ENCODE measurements at regions not wholly inside any gene's neighbourhood (a gene's known extent, or its start where the extent isn't known, plus 50 kb on each side); places are given as distances from the start of the nearest gene placed in this dataset.
"Not testable (repeated sequence)": the region's sequence is repeated elsewhere in the genome, so short reads cannot be mapped to it uniquely, and the experiment has no call there.

- no peak for DNase-seq (ENCODE audit: low read depth)
Observed at GRCh38 chr10:17538941-17539340, 78.2 kb downstream of the HACD1 start.

- no peak for DNase-seq (ENCODE audit: low read depth)
Observed at GRCh38 chr10:17537281-17537680, 79.9 kb downstream of the HACD1 start.

- DNase-seq (ENCODE audit: low read depth), result no peak
Observed at GRCh38 chr10:17536221-17536620, 81.0 kb downstream of the HACD1 start.

- DNase-seq (ENCODE audit: low read depth), result no peak
Observed at GRCh38 chr10:17533731-17534130, 79.3 kb upstream of the ST8SIA6 start.

- no peak for DNase-seq (ENCODE audit: low read depth)
Observed at GRCh38 chr10:17528306-17528862, 74.0 kb upstream of the ST8SIA6 start.

- DNase-seq (ENCODE audit: low read depth), result peak; percentile 84
Observed at GRCh38 chr10:17527514-17528146, 73.2 kb upstream of the ST8SIA6 start.

GRCh38 chr10:17526571-17526970 lies 72.2 kb upstream of the ST8SIA6 start:
- DNase-seq (ENCODE audit: low read depth), result not testable (repeated sequence)

- no peak for DNase-seq (ENCODE audit: low read depth)
Observed at GRCh38 chr10:17523917-17524316, 69.5 kb upstream of the ST8SIA6 start.

GRCh38 chr10:17523246-17523753 lies 68.9 kb upstream of the ST8SIA6 start:
- DNase-seq (ENCODE audit: low read depth), result no peak

- DNase-seq (ENCODE audit: low read depth), result not testable (repeated sequence)
Observed at GRCh38 chr10:17522269-17522668, 67.9 kb upstream of the ST8SIA6 start.

GRCh38 chr10:17519457-17519856 lies 65.1 kb upstream of the ST8SIA6 start:
- no peak for DNase-seq (ENCODE audit: low read depth)

GRCh38 chr10:17518338-17518737 lies 63.9 kb upstream of the ST8SIA6 start:
- no peak for DNase-seq (ENCODE audit: low read depth)

GRCh38 chr10:17516376-17516775 lies 62.0 kb upstream of the ST8SIA6 start:
- peak; percentile 17 for DNase-seq (ENCODE audit: low read depth)

GRCh38 chr10:17512341-17513001 lies 58.1 kb upstream of the ST8SIA6 start:
- DNase-seq (ENCODE audit: low read depth), result peak; percentile 98

- DNase-seq (ENCODE audit: low read depth), result no peak
Observed at GRCh38 chr10:17510242-17510908, 56.0 kb upstream of the ST8SIA6 start.

GRCh38 chr10:17507538-17507937 lies 53.1 kb upstream of the ST8SIA6 start:
- DNase-seq (ENCODE audit: low read depth), result no peak

GRCh38 chr10:17506856-17507471 lies 52.6 kb upstream of the ST8SIA6 start:
- no peak for DNase-seq (ENCODE audit: low read depth)

GRCh38 chr10:17506390-17506789 lies 52.0 kb upstream of the ST8SIA6 start:
- DNase-seq (ENCODE audit: low read depth), result no peak

GRCh38 chr10:17504547-17505245 lies 50.3 kb upstream of the ST8SIA6 start:
- peak; percentile 76 for DNase-seq (ENCODE audit: low read depth)
